Nephron (organoid): ENCODE measurements at regions not wholly inside any gene's neighbourhood (a gene's known extent, or its start where the extent isn't known, plus 50 kb on each side); places are given as distances from the start of the nearest gene placed in this dataset.

Source experiments
- H3K27ac Mint-ChIP-seq, 3 experiments: 2 replicates each; pipeline ENCODE4 v1.8.0; 2020; ENCODE audit warnings: mixed read lengths in 3 of 3, mild to moderate bottlenecking in 2 of 3, moderate library complexity in 1 of 3
- H3K27me3 Mint-ChIP-seq: 2 replicates; pipeline ENCODE4 v1.8.0; 2021; ENCODE audit warnings: low read depth, mild to moderate bottlenecking, moderate library complexity, mixed read lengths
- H3K36me3 Mint-ChIP-seq: 2 replicates; pipeline ENCODE4 v1.8.0; 2020; ENCODE audit warnings: low read depth, mixed read lengths
- H3K4me1 Mint-ChIP-seq: 2 replicates; pipeline ENCODE4 v1.8.0; 2020; ENCODE audit warnings: mixed read lengths
- H3K4me3 Mint-ChIP-seq, 3 experiments: 2 replicates each; pipeline ENCODE4 v1.8.0; 2020; ENCODE audit warnings: mild to moderate bottlenecking in 3 of 3, mixed read lengths in 3 of 3, moderate library complexity in 2 of 3
- H3K9me3 Mint-ChIP-seq: 2 replicates; pipeline ENCODE4 v1.8.0; 2020; ENCODE audit warnings: mixed read lengths
- CTCF ChIP-seq, 3 experiments: fragments of 200-600 bp; sonication (generic); IDR thresholded peaks; one replicate each; pipeline ENCODE4 v1.5.0; 2021; ENCODE audit warnings: antibody characterized with exemption in 3 of 3; ENCODE audit not compliant: unreplicated experiment in 3 of 3

GRCh38 chr5:93313672-93314071 is 267.3 kb downstream of the NR2F1-AS1 start:
- Mint-ChIP-seq H3K4me1 (peaks cover 6% of the 10 kb centered on the region), H3K27ac (no peak overlapping the region), H3K27me3 (no peaks in the 10 kb centered on the region), H3K36me3 (no peaks in the 10 kb centered on the region), H3K4me3 (no peak overlapping the region), H3K9me3 (peaks cover 14% of the 10 kb centered on the region)
- TF ChIP-seq CTCF (IDR thresholded peaks at IDR 0.05; ENCODE audit: unreplicated experiment in 3 of 3) = no peak

DNA sequence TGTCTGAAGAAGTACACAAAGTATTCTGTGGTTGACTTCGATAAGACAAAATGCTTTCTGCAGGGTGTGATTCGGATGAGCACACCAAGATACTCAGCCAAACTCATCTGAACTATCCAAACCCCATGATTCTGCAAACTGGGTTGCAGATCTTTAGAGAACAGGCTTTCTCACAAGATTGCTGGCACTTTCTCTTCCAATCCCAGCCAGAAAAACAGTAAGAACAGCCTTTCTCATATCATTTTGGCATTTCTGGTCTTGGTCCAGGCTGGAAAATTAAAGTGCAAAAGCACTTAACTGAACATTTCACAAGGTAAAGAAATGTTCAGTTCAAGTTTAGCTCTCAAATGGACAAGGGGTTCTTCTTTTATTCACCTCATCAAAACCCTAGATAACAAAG is 269.1 kb downstream of the NR2F1-AS1 start:
- TF ChIP-seq CTCF (IDR thresholded peaks at IDR 0.05; ENCODE audit: unreplicated experiment in 3 of 3) = no peak
- H3K27ac Mint-ChIP-seq = peak overlapping the region in 2 of 3 experiments; percentile 23 to 80
- peaks cover 14% of the 10 kb centered on the region for H3K9me3 Mint-ChIP-seq
- no peak overlapping the region for H3K4me3 Mint-ChIP-seq
- H3K4me1 Mint-ChIP-seq = peaks cover 18% of the 10 kb centered on the region
- H3K36me3 Mint-ChIP-seq = no peaks in the 10 kb centered on the region
- no peaks in the 10 kb centered on the region for H3K27me3 Mint-ChIP-seq

DNA sequence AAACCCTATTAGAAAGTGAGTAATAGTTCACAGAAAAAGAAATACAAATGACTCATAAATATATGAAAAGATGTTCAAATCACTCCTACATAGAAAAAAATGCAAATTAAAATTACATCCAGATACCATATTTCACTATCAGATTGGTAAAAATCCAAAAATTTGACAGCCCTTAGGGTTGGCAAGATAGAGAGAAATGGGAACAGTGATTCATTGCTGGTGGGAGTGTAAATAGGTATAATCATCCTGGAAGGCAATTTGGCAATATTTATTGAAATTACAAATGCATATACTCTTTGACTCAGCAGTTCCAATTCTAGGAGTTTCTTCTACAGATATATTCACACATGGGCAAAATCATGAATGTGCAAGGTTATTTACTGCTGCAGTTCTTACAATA is 273.5 kb downstream of the NR2F1-AS1 start:
- H3K36me3 Mint-ChIP-seq = no peaks in the 10 kb centered on the region
- H3K27me3 Mint-ChIP-seq = no peaks in the 10 kb centered on the region
- H3K9me3 Mint-ChIP-seq = no peaks in the 10 kb centered on the region

GRCh38 chr5:93305984-93306383 is 275.0 kb downstream of the NR2F1-AS1 start:
- peaks cover 40% of the 10 kb centered on the region for H3K4me1 Mint-ChIP-seq
- H3K36me3 Mint-ChIP-seq = no peaks in the 10 kb centered on the region
- peak overlapping the region in 1 of 3 experiments; percentile 15 for H3K27ac Mint-ChIP-seq
- TF ChIP-seq CTCF (IDR thresholded peaks at IDR 0.05; ENCODE audit: unreplicated experiment in 3 of 3) = no peak
- H3K9me3 Mint-ChIP-seq = no peaks in the 10 kb centered on the region
- H3K27me3 Mint-ChIP-seq = no peaks in the 10 kb centered on the region
- H3K4me3 Mint-ChIP-seq = peak overlapping the region in 1 of 3 experiments; percentile 26

More for the DNA sequence above, 273.5 kb downstream of the NR2F1-AS1 start:
- H3K4me3 Mint-ChIP-seq = no peak overlapping the region
- H3K4me1 Mint-ChIP-seq = peaks cover 40% of the 10 kb centered on the region
- TF ChIP-seq CTCF (IDR thresholded peaks at IDR 0.05; ENCODE audit: unreplicated experiment in 3 of 3) = no peak
- H3K27ac Mint-ChIP-seq = peak overlapping the region in 2 of 3 experiments; percentile 41 to 43

GRCh38 chr5:93304456-93305250 is 276.4 kb downstream of the NR2F1-AS1 start:
- Mint-ChIP-seq H3K27me3 (no peaks in the 10 kb centered on the region), H3K4me1 (peaks cover 53% of the 10 kb centered on the region), H3K36me3 (no peaks in the 10 kb centered on the region), H3K4me3 (no peak overlapping the region), H3K27ac (peak overlapping the region in 2 of 3 experiments; percentile 9 to 69), H3K9me3 (no peaks in the 10 kb centered on the region)
- no peak for TF ChIP-seq CTCF (IDR thresholded peaks at IDR 0.05; ENCODE audit: unreplicated experiment in 3 of 3)

GRCh38 chr5:93303291-93303691 is 277.7 kb downstream of the NR2F1-AS1 start:
- Mint-ChIP-seq H3K4me1 (peaks cover 56% of the 10 kb centered on the region), H3K36me3 (no peaks in the 10 kb centered on the region), H3K27me3 (no peaks in the 10 kb centered on the region), H3K4me3 (no peak overlapping the region), H3K9me3 (no peaks in the 10 kb centered on the region), H3K27ac (peak overlapping the region in 1 of 3 experiments; percentile 49)
- no peak for TF ChIP-seq CTCF (IDR thresholded peaks at IDR 0.05; ENCODE audit: unreplicated experiment in 3 of 3)
